KMS-11 (cell line): ENCODE measurements at regions not wholly inside any gene's neighbourhood (a gene's known extent, or its start where the extent isn't known, plus 50 kb on each side); places are given as distances from the start of the nearest gene placed in this dataset.

Experiments used
- H2AFZ ChIP-seq: fragments of 200-600 bp; sonication (generic); 2 replicates; pipeline ENCODE4 v1.6.1; 2016; ENCODE audit warnings: antibody characterized with exemption, mixed run types, low read depth
- H3K27ac ChIP-seq: fragments of 200-600 bp; sonication (generic); 2 replicates; pipeline ENCODE4 v1.6.1; 2016; ENCODE audit warnings: mild to moderate bottlenecking, mixed run types
- H3K27me3 ChIP-seq: fragments of 200-600 bp; sonication (generic); 2 replicates; pipeline ENCODE4 v1.6.1; 2017; ENCODE audit warnings: mild to moderate bottlenecking, low read depth, mixed run types, moderate library complexity; ENCODE audit not compliant: insufficient read depth
- H3K36me3 ChIP-seq: fragments of 200-600 bp; sonication (generic); 2 replicates; pipeline ENCODE4 v1.6.1; 2017; ENCODE audit warnings: mild to moderate bottlenecking, mixed run types; ENCODE audit not compliant: insufficient read depth
- H3K4me1 ChIP-seq: fragments of 200-600 bp; sonication (generic); 2 replicates; pipeline ENCODE4 v1.6.1; 2016; ENCODE audit warnings: mild to moderate bottlenecking, low read depth, mixed run types; ENCODE audit not compliant: poor library complexity, severe bottlenecking
- H3K4me2 ChIP-seq: fragments of 200-600 bp; sonication (generic); 2 replicates; pipeline ENCODE4 v1.7.0; 2016; ENCODE audit warnings: mild to moderate bottlenecking, mixed run types
- H3K4me3 ChIP-seq: fragments of 200-600 bp; sonication (generic); IDR thresholded peaks from 2 replicates; pipeline ENCODE4 v1.6.1; 2017; ENCODE audit warnings: low read depth, low read length, mixed read lengths; ENCODE audit not compliant: insufficient read depth
- H3K79me2 ChIP-seq: fragments of 200-600 bp; sonication (generic); 2 replicates; pipeline ENCODE4 v1.6.1; 2016; ENCODE audit warnings: low read depth, mixed run types; ENCODE audit not compliant: insufficient read depth
- H3K9ac ChIP-seq: fragments of 200-600 bp; sonication (generic); 2 replicates; pipeline ENCODE4 v1.6.1; 2016; ENCODE audit warnings: mild to moderate bottlenecking, mixed run types
- H4K20me1 ChIP-seq: fragments of 200-600 bp; sonication (generic); 2 replicates; pipeline ENCODE4 v1.6.1; 2016; ENCODE audit warnings: mild to moderate bottlenecking, mixed run types; ENCODE audit not compliant: insufficient read depth
- CTCF ChIP-seq: fragments of 200-600 bp; sonication (generic); conservative IDR thresholded peaks from 2 replicates; pipeline ENCODE4 v1.6.1; 2017; ENCODE audit warnings: low read depth, mild to moderate bottlenecking, antibody characterized with exemption, low read length, moderate library complexity, mixed read lengths

- no peaks in the 10 kb centered on the region for H3K27me3 ChIP-seq
- H3K4me2 ChIP-seq, result no peak overlapping the region
- TF ChIP-seq CTCF, result no peak
- no peaks in the 10 kb centered on the region for H3K79me2 ChIP-seq
- no peak overlapping the region for H2AFZ ChIP-seq
- H4K20me1 ChIP-seq, result no peaks in the 10 kb centered on the region
- H3K36me3 ChIP-seq, result no peaks in the 10 kb centered on the region
- H3K27ac ChIP-seq, result no peak overlapping the region
- H3K4me3 ChIP-seq, result no peak overlapping the region
- H3K4me1 ChIP-seq, result no peaks in the 10 kb centered on the region
- H3K9ac ChIP-seq, result no peak overlapping the region
These were observed 128.5 kb upstream of the CDH10 start for GRCh38 chr5:24773261-24773660.

- Histone ChIP-seq H3K9ac (no peak overlapping the region), H3K4me2 (no peak overlapping the region)
These were observed 122.3 kb upstream of the CDH10 start for GRCh38 chr5:24767086-24767485.

GRCh38 chr5:24765219-24765618 lies 120.4 kb upstream of the CDH10 start:
- H3K4me3 ChIP-seq, result no peak overlapping the region
- no peak for TF ChIP-seq CTCF
- H3K36me3 ChIP-seq, result no peaks in the 10 kb centered on the region
- H3K4me2 ChIP-seq, result no peak overlapping the region
- no peak overlapping the region for H2AFZ ChIP-seq
- no peaks in the 10 kb centered on the region for H4K20me1 ChIP-seq
- H3K27me3 ChIP-seq, result no peaks in the 10 kb centered on the region
- H3K9ac ChIP-seq, result no peak overlapping the region
- H3K27ac ChIP-seq, result no peak overlapping the region
- no peaks in the 10 kb centered on the region for H3K79me2 ChIP-seq
- H3K4me1 ChIP-seq, result no peaks in the 10 kb centered on the region

More at GRCh38 chr5:24767086-24767485, 122.3 kb upstream of the CDH10 start:
- Histone ChIP-seq H3K36me3 (no peaks in the 10 kb centered on the region), H3K27ac (no peak overlapping the region), H2AFZ (no peak overlapping the region), H3K4me1 (no peaks in the 10 kb centered on the region), H3K4me3 (no peak overlapping the region), H3K27me3 (no peaks in the 10 kb centered on the region), H4K20me1 (no peaks in the 10 kb centered on the region), H3K79me2 (no peaks in the 10 kb centered on the region)
- TF ChIP-seq CTCF, result no peak

- no peak overlapping the region for H3K9ac ChIP-seq
- H2AFZ ChIP-seq, result no peak overlapping the region
- H3K36me3 ChIP-seq, result no peaks in the 10 kb centered on the region
- no peaks in the 10 kb centered on the region for H4K20me1 ChIP-seq
- H3K4me1 ChIP-seq, result no peaks in the 10 kb centered on the region
- no peak overlapping the region for H3K4me2 ChIP-seq
- no peak for TF ChIP-seq CTCF
- H3K79me2 ChIP-seq, result no peaks in the 10 kb centered on the region
- H3K27ac ChIP-seq, result no peak overlapping the region
- no peaks in the 10 kb centered on the region for H3K27me3 ChIP-seq
- H3K4me3 ChIP-seq, result no peak overlapping the region
These were observed 105.6 kb upstream of the CDH10 start for GRCh38 chr5:24750355-24750754.

- Histone ChIP-seq H3K4me2 (no peak overlapping the region), H3K79me2 (no peaks in the 10 kb centered on the region), H3K4me3 (no peak overlapping the region), H2AFZ (no peak overlapping the region), H3K27me3 (no peaks in the 10 kb centered on the region), H3K36me3 (no peaks in the 10 kb centered on the region), H3K27ac (no peak overlapping the region), H4K20me1 (no peaks in the 10 kb centered on the region), H3K9ac (no peak overlapping the region), H3K4me1 (no peaks in the 10 kb centered on the region)
- no peak for TF ChIP-seq CTCF
These were observed 104.9 kb upstream of the CDH10 start for GRCh38 chr5:24749701-24750100.
